T-helper 1 cell treated with Interleukin-12 subunit alpha and Interleukin-12 subunit beta and Interleukin-4 antibody, amounts not matched to agents 30 μg/mL and 1 μg/mL, for 36 hours (primary cell): ENCODE measurements at regions not wholly inside any gene's neighbourhood (a gene's known extent, or its start where the extent isn't known, plus 50 kb on each side); places are given as distances from the start of the nearest gene placed in this dataset.

ENCODE experiments used
- H3K27ac Mint-ChIP-seq: one replicate; pipeline ENCODE4 v1.8.0; 2021; ENCODE audit warnings: mild to moderate bottlenecking, mixed read lengths
- H3K27me3 Mint-ChIP-seq: one replicate; pipeline ENCODE4 v1.8.0; 2021; ENCODE audit warnings: low read depth, mixed read lengths
- H3K36me3 Mint-ChIP-seq: one replicate; pipeline ENCODE4 v1.8.0; 2021; ENCODE audit warnings: low read depth, mixed read lengths
- H3K4me1 Mint-ChIP-seq: one replicate; pipeline ENCODE4 v1.8.0; 2021; ENCODE audit warnings: low read depth, mixed read lengths
- H3K4me3 Mint-ChIP-seq: one replicate; pipeline ENCODE4 v1.8.0; 2021; ENCODE audit warnings: mild to moderate bottlenecking, moderate library complexity, mixed read lengths
- H3K9me3 Mint-ChIP-seq: one replicate; pipeline ENCODE4 v1.8.0; 2021; ENCODE audit warnings: mixed read lengths

- Mint-ChIP-seq H3K9me3 (no peaks in the 10 kb centered on the region), H3K27me3 (peaks cover 30% of the 10 kb centered on the region), H3K27ac (no peak overlapping the region), H3K4me1 (no peaks in the 10 kb centered on the region), H3K4me3 (no peak overlapping the region), H3K36me3 (no peaks in the 10 kb centered on the region)
These were observed 173.0 kb downstream of the SP3 start for GRCh38 chr2:173792166-173792565.

GRCh38 chr2:173792741-173793140 is 172.4 kb downstream of the SP3 start:
- H3K4me3 Mint-ChIP-seq = no peak overlapping the region
- H3K36me3 Mint-ChIP-seq = no peaks in the 10 kb centered on the region
- no peak overlapping the region for H3K27ac Mint-ChIP-seq
- H3K27me3 Mint-ChIP-seq = peaks cover 30% of the 10 kb centered on the region
- H3K4me1 Mint-ChIP-seq = no peaks in the 10 kb centered on the region
- no peaks in the 10 kb centered on the region for H3K9me3 Mint-ChIP-seq

- Mint-ChIP-seq H3K4me3 (no peak overlapping the region), H3K9me3 (no peaks in the 10 kb centered on the region)
These were observed 171.2 kb downstream of the SP3 start for GRCh38 chr2:173793709-173794565.

GRCh38 chr2:173797586-173798263 is 167.4 kb downstream of the SP3 start:
- Mint-ChIP-seq H3K4me3 (no peak overlapping the region), H3K36me3 (no peaks in the 10 kb centered on the region), H3K27ac (no peak overlapping the region), H3K4me1 (no peaks in the 10 kb centered on the region), H3K27me3 (peaks cover 17% of the 10 kb centered on the region), H3K9me3 (no peaks in the 10 kb centered on the region)

More at GRCh38 chr2:173793709-173794565, 171.2 kb downstream of the SP3 start:
- no peaks in the 10 kb centered on the region for H3K36me3 Mint-ChIP-seq
- H3K4me1 Mint-ChIP-seq = no peaks in the 10 kb centered on the region
- H3K27me3 Mint-ChIP-seq = peaks cover 30% of the 10 kb centered on the region
- H3K27ac Mint-ChIP-seq = no peak overlapping the region

- Mint-ChIP-seq H3K36me3 (no peaks in the 10 kb centered on the region), H3K4me1 (no peaks in the 10 kb centered on the region), H3K9me3 (no peaks in the 10 kb centered on the region), H3K27me3 (peaks cover 3% of the 10 kb centered on the region), H3K27ac (no peak overlapping the region), H3K4me3 (no peak overlapping the region)
These were observed 162.7 kb downstream of the SP3 start for GRCh38 chr2:173802518-173802917.

GRCh38 chr2:173803449-173803848 is 161.7 kb downstream of the SP3 start:
- Mint-ChIP-seq H3K27ac (no peak overlapping the region), H3K4me3 (no peak overlapping the region), H3K4me1 (no peaks in the 10 kb centered on the region), H3K36me3 (no peaks in the 10 kb centered on the region), H3K9me3 (no peaks in the 10 kb centered on the region), H3K27me3 (peaks cover 3% of the 10 kb centered on the region)

GRCh38 chr2:173806761-173807160 is 158.4 kb downstream of the SP3 start:
- H3K27me3 Mint-ChIP-seq = no peaks in the 10 kb centered on the region
- no peaks in the 10 kb centered on the region for H3K4me1 Mint-ChIP-seq
- H3K9me3 Mint-ChIP-seq = no peaks in the 10 kb centered on the region
- H3K4me3 Mint-ChIP-seq = no peak overlapping the region
- no peaks in the 10 kb centered on the region for H3K36me3 Mint-ChIP-seq
- H3K27ac Mint-ChIP-seq = no peak overlapping the region

- Mint-ChIP-seq H3K9me3 (no peaks in the 10 kb centered on the region), H3K36me3 (no peaks in the 10 kb centered on the region), H3K4me3 (no peak overlapping the region), H3K27ac (no peak overlapping the region), H3K4me1 (no peaks in the 10 kb centered on the region), H3K27me3 (peaks cover 5% of the 10 kb centered on the region)
These were observed 156.5 kb downstream of the SP3 start for GRCh38 chr2:173808718-173809117.

GRCh38 chr2:173812321-173812720 is 152.9 kb downstream of the SP3 start:
- H3K27me3 Mint-ChIP-seq = peaks cover 5% of the 10 kb centered on the region
- H3K4me1 Mint-ChIP-seq = no peaks in the 10 kb centered on the region
- H3K36me3 Mint-ChIP-seq = no peaks in the 10 kb centered on the region
- H3K4me3 Mint-ChIP-seq = no peak overlapping the region
- no peaks in the 10 kb centered on the region for H3K9me3 Mint-ChIP-seq
- H3K27ac Mint-ChIP-seq = no peak overlapping the region

- no peak overlapping the region for H3K4me3 Mint-ChIP-seq
- H3K27me3 Mint-ChIP-seq = peaks cover 9% of the 10 kb centered on the region
- H3K4me1 Mint-ChIP-seq = no peaks in the 10 kb centered on the region
- H3K27ac Mint-ChIP-seq = no peak overlapping the region
- H3K9me3 Mint-ChIP-seq = no peaks in the 10 kb centered on the region
- H3K36me3 Mint-ChIP-seq = no peaks in the 10 kb centered on the region
These were observed 150.9 kb downstream of the SP3 start for GRCh38 chr2:173814306-173814705.

- H3K9me3 Mint-ChIP-seq = no peaks in the 10 kb centered on the region
- no peak overlapping the region for H3K27ac Mint-ChIP-seq
- peaks cover 11% of the 10 kb centered on the region for H3K27me3 Mint-ChIP-seq
- H3K4me3 Mint-ChIP-seq = no peak overlapping the region
- no peaks in the 10 kb centered on the region for H3K4me1 Mint-ChIP-seq
- H3K36me3 Mint-ChIP-seq = no peaks in the 10 kb centered on the region
These were observed 149.4 kb downstream of the SP3 start for GRCh38 chr2:173815772-173816171.

- Mint-ChIP-seq H3K27me3 (peaks cover 11% of the 10 kb centered on the region), H3K9me3 (no peaks in the 10 kb centered on the region), H3K4me3 (no peak overlapping the region), H3K4me1 (no peaks in the 10 kb centered on the region), H3K27ac (no peak overlapping the region), H3K36me3 (no peaks in the 10 kb centered on the region)
These were observed 147.6 kb downstream of the SP3 start for GRCh38 chr2:173817582-173817981.

- no peak overlapping the region for H3K4me3 Mint-ChIP-seq
- H3K27ac Mint-ChIP-seq = no peak overlapping the region
- H3K4me1 Mint-ChIP-seq = no peaks in the 10 kb centered on the region
- peaks cover 8% of the 10 kb centered on the region for H3K27me3 Mint-ChIP-seq
- no peaks in the 10 kb centered on the region for H3K36me3 Mint-ChIP-seq
- H3K9me3 Mint-ChIP-seq = no peaks in the 10 kb centered on the region
These were observed 146.9 kb downstream of the SP3 start for GRCh38 chr2:173818285-173818684.

- peaks cover 6% of the 10 kb centered on the region for H3K27me3 Mint-ChIP-seq
- no peaks in the 10 kb centered on the region for H3K9me3 Mint-ChIP-seq
- H3K36me3 Mint-ChIP-seq = no peaks in the 10 kb centered on the region
- H3K4me3 Mint-ChIP-seq = no peak overlapping the region
- no peak overlapping the region for H3K27ac Mint-ChIP-seq
- no peaks in the 10 kb centered on the region for H3K4me1 Mint-ChIP-seq
These were observed 145.3 kb downstream of the SP3 start for GRCh38 chr2:173819852-173820251.

GRCh38 chr2:173821451-173821850 is 143.7 kb downstream of the SP3 start:
- no peak overlapping the region for H3K4me3 Mint-ChIP-seq
- H3K4me1 Mint-ChIP-seq = no peaks in the 10 kb centered on the region
- peaks cover 11% of the 10 kb centered on the region for H3K27me3 Mint-ChIP-seq
- H3K36me3 Mint-ChIP-seq = no peaks in the 10 kb centered on the region
- H3K27ac Mint-ChIP-seq = no peak overlapping the region
- H3K9me3 Mint-ChIP-seq = no peaks in the 10 kb centered on the region
